ENCODE measurements at regions not wholly inside any gene's neighbourhood (a gene's known extent, or its start where the extent isn't known, plus 50 kb on each side); places are given as distances from the start of the nearest gene placed in this dataset.

DNA sequence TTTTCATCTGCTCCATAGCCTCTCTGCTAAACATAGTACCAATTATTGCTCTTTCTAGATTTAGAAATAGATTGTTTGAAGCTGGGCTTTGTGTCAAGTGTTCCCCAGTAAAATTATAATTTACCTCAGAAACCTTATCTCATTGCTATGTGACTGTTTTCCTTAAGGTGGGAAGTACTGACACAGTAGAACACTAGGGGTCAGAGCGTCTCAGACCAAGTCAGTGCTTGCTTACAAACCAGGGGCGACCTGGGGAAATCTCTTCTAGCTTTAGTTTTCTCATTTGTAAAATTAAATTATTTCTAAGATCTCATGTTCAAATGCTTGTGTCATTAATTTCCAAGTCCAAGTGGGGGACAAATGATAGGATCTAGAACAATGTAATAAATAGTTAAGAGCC lies 360.4 kb downstream of the RAPGEF2 start (continued):
- no peak for TF ChIP-seq ZNF660 (CRISPR knock-in tag; IDR thresholded peaks at IDR 0.05; ENCODE audit: borderline replicate concordance, low read depth)

DNA sequence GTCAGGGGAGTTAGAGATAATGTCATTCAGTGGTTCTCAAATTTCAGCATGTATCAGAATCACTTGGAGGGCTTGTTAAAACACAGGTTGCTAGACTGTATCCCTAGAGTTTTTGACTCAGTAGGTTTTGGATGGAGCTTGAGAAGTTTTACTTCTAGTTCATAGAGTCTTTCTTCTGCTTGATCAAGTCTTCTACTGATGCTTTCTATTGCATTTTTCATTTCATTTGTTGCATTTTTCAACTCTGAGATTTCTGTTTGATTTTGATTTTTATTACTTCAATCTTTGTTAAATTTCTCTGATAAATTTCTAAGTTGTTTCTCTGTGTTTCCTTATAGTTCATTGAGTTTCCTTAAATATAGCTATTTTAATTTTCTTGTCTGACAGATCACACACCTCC lies 361.4 kb downstream of the RAPGEF2 start:
- Histone ChIP-seq H4K20me1 (ENCODE audit: insufficient read depth, low read length) (no peaks in the 10 kb centered on the region), H3K27ac (ENCODE audit: extremely low read length, insufficient read depth, low read length) (no peak overlapping the region), H3K79me2 (ENCODE audit: insufficient read depth, low read length) (no peaks in the 10 kb centered on the region), H3K27me3 (ENCODE audit: control insufficient read depth in 1 of 2, insufficient read depth in 2 of 2, low read length in 2 of 2) (no peaks in the 10 kb centered on the region; a peak in 2 of 5 replicates), H3K4me2 (ENCODE audit: low read depth, low read length) (no peak overlapping the region), H3K9me3 (ENCODE audit: low read length) (peaks cover 17% of the 10 kb centered on the region; the same call in 1 of the 2 replicates), H3K36me3 (replicated peaks in 1 of 2; ENCODE audit: control insufficient read depth in 1 of 2, insufficient read depth in 2 of 2, low read length in 2 of 2) (no peaks in the 10 kb centered on the region), H2AFZ (ENCODE audit: low read length) (no peak overlapping the region), H3K4me3 (replicated peaks in 1 of 3; ENCODE audit: insufficient read depth in 1 of 3, low read depth in 2 of 3, low read length in 3 of 3) (no peak overlapping the region), H3K4me1 (ENCODE audit: insufficient read depth, low read length) (no peaks in the 10 kb centered on the region), H3K9ac (ENCODE audit: insufficient read depth, low read depth, low read length) (no peak overlapping the region)
- FAIRE-seq (no peak), ATAC-seq (no peak), DNase-seq (ENCODE audit: low spot score) (no peak)
- intact Hi-C loops (cut with micrococcal nuclease; ENCODE audit: unreplicated experiment): no loop called here
- ChIA-PET CTCF (ENCODE audit: low intra/inter-chr PET ratio, low total read pairs) (no interaction called here), POLR2A (no interaction called here)
- TF ChIP-seq ZNF160 (CRISPR knock-in tag; IDR thresholded peaks at IDR 0.05): peak; percentile 76; the same call in 1 of the 2 replicates
- TF ChIP-seq PRMT3 (CRISPR knock-in tag; IDR thresholded peaks at IDR 0.05; ENCODE audit: borderline replicate concordance, low read depth): no peak
- TF ChIP-seq ZNF672 (CRISPR knock-in tag; IDR thresholded peaks at IDR 0.05): no peak
- TF ChIP-seq DNMT1 (CRISPR knock-in tag; IDR thresholded peaks at IDR 0.05): no peak
- no peak for TF ChIP-seq AGO2 (optimal IDR thresholded peaks at IDR 0.05; ENCODE audit: low read depth, low read length)
- no peak for TF ChIP-seq SRSF4 (IDR thresholded peaks at IDR 0.05; ENCODE audit: low read depth, low read length, poor library complexity, severe bottlenecking)
- no peak for TF ChIP-seq ZNF20 (CRISPR knock-in tag; IDR thresholded peaks at IDR 0.05)
- no peak for TF ChIP-seq ZNF614 (CRISPR knock-in tag; IDR thresholded peaks at IDR 0.05; ENCODE audit: borderline replicate concordance)
- no TSS peak for BruUV-seq (replicated peaks)
- in situ Hi-C loops (cut with HindIII; ENCODE audit: extremely low pct_ligation_motif_present, low pct_unique_long_range_greater_than_20kb): no loop called here
